ENCODE measurements at regions not wholly inside any gene's neighbourhood (a gene's known extent, or its start where the extent isn't known, plus 50 kb on each side); places are given as distances from the start of the nearest gene placed in this dataset.

- Histone ChIP-seq H4K20me1 (ENCODE audit: insufficient read depth) (no peaks in the 10 kb centered on the region), H3F3A (replicated peaks; ENCODE audit: insufficient read depth) (peaks cover 5% of the 10 kb centered on the region), H3K4me3 (ENCODE audit: low read depth in 2 of 2, low read length in 1 of 2) (no peak overlapping the region), H3K4me2 (peak overlapping the region; percentile 66; the same call in 1 of the 2 replicates), H3K9me3 (no peaks in the 10 kb centered on the region), H3K36me3 (replicated peaks in 1 of 2; ENCODE audit: control insufficient read depth in 1 of 2, insufficient read depth in 2 of 2, low read length in 1 of 2) (no peaks in the 10 kb centered on the region), H3K27me3 (ENCODE audit: insufficient read depth) (peaks cover 10% of the 10 kb centered on the region; the same call in 1 of the 2 replicates), H3K9ac (no peak overlapping the region), H3K79me2 (ENCODE audit: insufficient read depth) (no peaks in the 10 kb centered on the region), H3K9me2 (no peaks in the 10 kb centered on the region), H3K4me1 (ENCODE audit: control insufficient read depth in 1 of 2, insufficient read depth in 2 of 2, low read depth in 1 of 2, low read length in 1 of 2) (peaks cover 0 to 2% of the 10 kb centered on the region in 2 experiments; a peak in 1 of 4 replicates), H3K27ac (ENCODE audit: low read depth in 2 of 2, low read length in 1 of 2) (no peak overlapping the region), H2AFZ (ENCODE audit: low read depth) (no peak overlapping the region)
- POLR2A ChIA-PET, result no interaction called here
- no peak for TF ChIP-seq MXI1 (IDR thresholded peaks at IDR 0.05; ENCODE audit: low read depth, low read length)
- no peak for TF ChIP-seq POLR2AphosphoS5 (IDR thresholded peaks at IDR 0.05; ENCODE audit: low read depth, low read length)
- no peak for TF ChIP-seq RAD21 (IDR thresholded peaks at IDR 0.05; ENCODE audit: low read length)
- no peak for TF ChIP-seq FOXJ3 (CRISPR knock-in tag; IDR thresholded peaks at IDR 0.05)
- no peak for TF ChIP-seq GABPA (IDR thresholded peaks at IDR 0.05; ENCODE audit: low read depth)
- no peak for TF ChIP-seq CTCF (IDR thresholded peaks at IDR 0.05)
- TF ChIP-seq JUND (IDR thresholded peaks at IDR 0.05), result no peak
- no peak for TF ChIP-seq MEF2A (IDR thresholded peaks at IDR 0.05; ENCODE audit: borderline replicate concordance, low read depth)
- TF ChIP-seq TAF1 (IDR thresholded peaks at IDR 0.05; ENCODE audit: borderline replicate concordance, low read depth, low read length), result no peak
- no peak for TF ChIP-seq MAX (IDR thresholded peaks at IDR 0.05; ENCODE audit: low read depth)
- no peak for TF ChIP-seq ZBTB33 (IDR thresholded peaks at IDR 0.05; ENCODE audit: borderline replicate concordance, low read depth)
- no peak for TF ChIP-seq NRF1 (IDR thresholded peaks at IDR 0.05; ENCODE audit: low read depth, low read length)
- TF ChIP-seq USF1 (IDR thresholded peaks at IDR 0.05; ENCODE audit: borderline replicate concordance, low read depth), result no peak
- no peak for TF ChIP-seq FOSL2 (IDR thresholded peaks at IDR 0.05; ENCODE audit: borderline replicate concordance, low read depth)
- no peak for TF ChIP-seq TCF12 (IDR thresholded peaks at IDR 0.05)
- no peak for TF ChIP-seq FOXM1 (IDR thresholded peaks at IDR 0.05; ENCODE audit: low read depth)
- TF ChIP-seq ELF1 (IDR thresholded peaks at IDR 0.05), result no peak
- no peak for TF ChIP-seq REST (IDR thresholded peaks at IDR 0.05; ENCODE audit: low read depth, low read length)
- TF ChIP-seq RCOR1 (IDR thresholded peaks at IDR 0.05; ENCODE audit: low read length), result no peak
- DNase-seq, result no peak
- CTCF ChIA-PET, result no interaction called here
These were observed 72.5 kb upstream of the CLDN14 start for GRCh38 chr21:36552434-36552785.
